Activated CD8-positive, alpha-beta T cell treated with anti-CD3 and anti-CD28 coated beads, Interleukin-2, amount 10 ng/mL, durations not matched to agents 7 days and 5 days (primary cell): ENCODE measurements at regions not wholly inside any gene's neighbourhood (a gene's known extent, or its start where the extent isn't known, plus 50 kb on each side); places are given as distances from the start of the nearest gene placed in this dataset.

Experiments used
- ATAC-seq: fragments of 150-1000 bp; cut with Tn5 transposase; one replicate; pipeline ENCODE4 v1.10.0; 2021; ENCODE audit warnings: moderate library complexity
- CTCF ChIA-PET: fragments of 350-600 bp; sonication (Branson Sonifier 250); formaldehyde crosslinking; loops from one replicate; lab custom pipeline; 2021; ENCODE audit warnings: antibody characterized with exemption; lab: Charles Lee
- POLR2A ChIA-PET: fragments of 350-600 bp; sonication (Branson Sonifier 250); formaldehyde crosslinking; loops from one replicate; lab custom pipeline; 2021; ENCODE audit warnings: antibody characterized with exemption; lab: Charles Lee
- DNase-seq: peaks from one replicate; pipeline ENCODE4 v3.0.0-alpha.2; 2020
- H3K27ac Mint-ChIP-seq: one replicate; pipeline ENCODE4 v1.8.0; 2021; ENCODE audit warnings: mild to moderate bottlenecking, mixed read lengths
- H3K27me3 Mint-ChIP-seq: one replicate; pipeline ENCODE4 v1.8.0; 2021; ENCODE audit warnings: low read depth, mixed read lengths
- H3K36me3 Mint-ChIP-seq: one replicate; pipeline ENCODE4 v1.8.0; 2021; ENCODE audit warnings: low read depth, mixed read lengths
- H3K4me1 Mint-ChIP-seq: one replicate; pipeline ENCODE4 v1.8.0; 2021; ENCODE audit warnings: low read depth, mixed read lengths
- H3K4me3 Mint-ChIP-seq: one replicate; pipeline ENCODE4 v1.8.0; 2021; ENCODE audit warnings: mild to moderate bottlenecking, mixed read lengths
- H3K9me3 Mint-ChIP-seq: one replicate; pipeline ENCODE4 v1.8.0; 2022; ENCODE audit warnings: mixed read lengths; ENCODE audit not compliant: insufficient read depth

DNA sequence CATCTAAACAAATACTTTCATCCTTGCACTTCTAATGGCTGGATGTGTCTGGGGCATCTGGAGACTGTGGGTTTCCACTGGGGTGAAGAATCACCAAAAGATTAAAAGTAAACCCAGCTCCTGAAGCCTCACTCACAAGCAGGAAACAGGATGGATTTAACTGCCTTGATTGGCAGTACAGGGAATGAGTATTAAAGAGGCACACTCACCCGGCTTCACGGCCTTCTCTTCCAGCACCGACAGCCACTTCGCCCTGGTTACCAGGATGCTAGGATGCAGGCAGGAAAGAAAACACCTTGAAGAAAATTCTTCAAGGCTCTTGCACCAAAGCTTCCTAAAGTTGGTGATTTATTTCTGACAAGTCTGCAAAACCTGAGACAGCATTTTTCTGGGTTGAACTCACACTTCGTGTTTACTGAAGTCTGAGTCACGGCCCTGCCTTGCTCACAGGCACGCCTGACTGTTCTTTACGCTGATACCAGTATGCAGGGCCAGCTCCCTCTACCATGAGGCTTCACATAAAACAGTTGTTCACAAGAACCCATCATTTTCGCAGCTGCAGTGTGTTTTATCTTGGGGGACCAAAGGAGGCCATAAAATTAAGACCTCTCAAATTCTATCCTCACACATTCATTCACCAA, 56.5 kb upstream of the ZNF354A start:
- no peaks in the 10 kb centered on the region for H3K4me1 Mint-ChIP-seq
- CTCF ChIA-PET: no interaction called here
- POLR2A ChIA-PET: no interaction called here

DNA sequence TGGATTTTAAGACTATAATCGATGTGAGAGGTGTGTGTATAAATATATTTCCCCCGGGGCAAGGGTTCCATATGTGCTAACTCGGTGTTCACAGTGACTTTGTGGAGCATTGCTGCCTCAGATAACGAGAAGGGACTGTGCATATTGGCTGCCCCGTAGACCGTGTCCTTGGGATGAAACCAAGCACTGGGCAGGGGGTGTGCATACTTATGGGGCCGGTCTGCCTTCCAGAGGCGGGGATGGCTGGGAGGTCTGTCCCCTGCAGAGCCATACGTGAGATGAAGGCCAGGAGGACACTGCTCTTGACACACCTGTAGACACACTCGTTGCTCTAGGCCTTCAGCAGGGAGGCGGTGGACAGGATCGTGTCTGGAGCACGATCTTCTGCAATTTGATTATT, 56.0 kb upstream of the ZNF354A start:
- POLR2A ChIA-PET: no interaction called here
- H3K36me3 Mint-ChIP-seq: no peaks in the 10 kb centered on the region
- no peaks in the 10 kb centered on the region for H3K9me3 Mint-ChIP-seq
- CTCF ChIA-PET: no interaction called here
- H3K4me1 Mint-ChIP-seq: no peaks in the 10 kb centered on the region
- no peak for DNase-seq
- no peaks in the 10 kb centered on the region for H3K27me3 Mint-ChIP-seq
- no peak for ATAC-seq
- H3K4me3 Mint-ChIP-seq: no peak overlapping the region
- H3K27ac Mint-ChIP-seq: no peak overlapping the region

More for the DNA sequence above, 56.5 kb upstream of the ZNF354A start:
- no peak for DNase-seq
- H3K27me3 Mint-ChIP-seq: no peaks in the 10 kb centered on the region
- no peak overlapping the region for H3K27ac Mint-ChIP-seq
- ATAC-seq: no peak
- no peak overlapping the region for H3K4me3 Mint-ChIP-seq
- no peaks in the 10 kb centered on the region for H3K9me3 Mint-ChIP-seq
- H3K36me3 Mint-ChIP-seq: no peaks in the 10 kb centered on the region

DNA sequence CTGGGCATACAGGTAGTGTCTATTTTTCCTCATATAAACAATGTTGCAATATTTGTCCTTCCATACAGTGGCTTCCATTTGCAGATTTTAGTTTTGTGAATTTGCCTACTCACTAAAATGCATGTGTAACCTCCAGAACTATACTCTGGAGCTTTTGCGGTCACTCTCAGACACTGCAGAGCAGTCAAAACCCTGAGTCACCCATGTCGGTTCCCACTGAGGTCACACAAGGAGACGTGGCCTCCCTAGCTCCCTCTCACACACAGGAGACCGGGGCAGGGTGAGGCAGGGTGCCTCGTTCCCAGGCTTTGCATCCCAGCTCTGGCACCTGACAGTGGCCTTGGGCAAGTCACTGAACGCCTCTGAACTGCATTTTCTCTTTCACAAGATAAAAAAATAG, 55.5 kb upstream of the ZNF354A start:
- H3K27me3 Mint-ChIP-seq: no peaks in the 10 kb centered on the region
- no peaks in the 10 kb centered on the region for H3K4me1 Mint-ChIP-seq
- ChIA-PET POLR2A (no interaction called here), CTCF (no interaction called here)
- H3K27ac Mint-ChIP-seq: no peak overlapping the region
- no peaks in the 10 kb centered on the region for H3K9me3 Mint-ChIP-seq
- no peak for DNase-seq
- no peaks in the 10 kb centered on the region for H3K36me3 Mint-ChIP-seq
- H3K4me3 Mint-ChIP-seq: no peak overlapping the region
- ATAC-seq: no peak

DNA sequence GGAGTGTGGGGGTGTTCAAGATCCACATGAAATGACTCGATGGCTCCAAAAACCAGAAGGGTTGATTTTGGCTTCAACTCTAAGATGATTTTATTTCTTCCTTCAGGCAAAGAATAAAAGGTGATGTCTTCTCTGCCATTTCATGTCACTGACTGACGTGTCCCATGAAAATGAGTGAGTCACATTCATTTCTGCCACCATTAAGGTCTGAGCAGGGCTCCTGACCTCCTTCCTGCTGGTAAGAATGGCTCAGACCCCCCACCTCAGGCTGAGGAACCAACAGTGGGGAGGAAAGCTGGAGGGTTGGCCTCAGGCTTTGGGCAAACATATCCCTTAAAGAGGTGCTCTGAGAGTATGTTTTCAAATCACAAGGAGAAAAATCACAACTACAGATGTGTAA, 53.9 kb upstream of the ZNF354A start:
- Mint-ChIP-seq H3K36me3 (no peaks in the 10 kb centered on the region), H3K27ac (no peak overlapping the region), H3K27me3 (no peaks in the 10 kb centered on the region), H3K4me3 (no peak overlapping the region), H3K4me1 (no peaks in the 10 kb centered on the region), H3K9me3 (no peaks in the 10 kb centered on the region)
- ChIA-PET POLR2A (no interaction called here), CTCF (no interaction called here)
- ATAC-seq (no peak), DNase-seq (no peak)

DNA sequence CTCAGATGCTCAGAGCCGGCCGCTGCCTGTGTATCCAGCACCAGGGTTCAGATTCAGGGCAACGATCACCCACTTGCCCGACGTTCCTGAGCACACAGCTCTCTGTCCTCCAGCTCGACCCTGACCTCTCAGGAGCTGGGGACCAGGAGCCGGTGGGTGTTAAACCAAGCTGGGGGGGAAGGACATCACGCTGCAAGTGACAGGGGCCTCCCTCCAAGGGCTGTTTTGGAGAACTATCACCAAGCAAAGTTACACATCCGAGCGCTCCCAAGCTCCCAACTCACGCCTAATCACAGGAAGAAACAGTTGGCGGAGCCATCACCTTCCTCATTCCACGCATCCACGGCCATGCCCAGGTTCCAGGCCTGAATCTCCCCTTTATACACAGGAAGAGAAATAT, 51.5 kb upstream of the ZNF354A start:
- ChIA-PET POLR2A (no interaction called here), CTCF (no interaction called here)
- no peak for ATAC-seq
- H3K9me3 Mint-ChIP-seq: no peaks in the 10 kb centered on the region
- no peak overlapping the region for H3K4me3 Mint-ChIP-seq
- H3K27ac Mint-ChIP-seq: no peak overlapping the region
- H3K27me3 Mint-ChIP-seq: no peaks in the 10 kb centered on the region
- H3K4me1 Mint-ChIP-seq: peaks cover 10% of the 10 kb centered on the region
- DNase-seq: no peak
- H3K36me3 Mint-ChIP-seq: no peaks in the 10 kb centered on the region

DNA sequence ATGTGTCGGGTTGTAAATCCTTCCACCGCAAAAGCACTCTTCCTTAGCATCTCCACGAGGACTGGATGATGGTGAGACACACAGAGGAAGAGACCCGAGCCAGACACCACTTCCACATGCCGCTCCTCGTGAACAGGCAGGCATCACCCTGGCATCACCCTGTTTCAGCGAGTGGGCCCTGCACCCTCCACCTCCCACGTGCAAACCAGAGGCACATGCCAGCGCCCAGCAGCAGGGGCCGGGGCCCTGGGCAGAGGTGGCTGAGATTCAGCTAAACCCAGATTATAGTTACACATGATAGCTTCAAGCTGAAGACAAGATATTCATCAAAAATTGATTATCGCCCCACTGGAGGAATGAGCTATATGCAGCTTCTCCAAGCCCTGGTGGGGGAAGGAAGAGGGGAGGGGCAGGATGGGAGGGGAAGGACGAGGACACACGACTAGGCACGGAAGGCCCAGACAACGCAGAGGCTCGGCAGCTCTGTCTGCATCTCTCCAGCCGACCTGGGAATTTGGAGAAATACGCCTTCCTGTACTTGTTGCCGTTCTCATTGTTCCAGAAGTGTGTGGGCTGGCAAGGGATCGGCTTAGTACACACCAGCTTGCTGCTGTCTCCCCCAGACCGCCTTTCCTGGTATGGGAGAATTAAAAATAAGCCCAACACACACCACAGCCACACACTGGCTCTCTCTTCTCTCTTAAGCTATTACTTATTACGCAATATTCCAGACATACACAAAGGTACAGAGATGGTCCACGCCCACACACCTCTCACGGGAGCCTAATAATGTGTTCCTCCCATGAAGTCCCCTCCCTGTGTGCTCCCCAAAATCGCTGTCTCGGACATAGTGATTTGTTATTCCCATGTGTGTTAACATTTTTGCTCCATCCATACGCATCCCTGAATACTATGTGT, 50.4 kb upstream of the ZNF354A start:
- Mint-ChIP-seq H3K4me1 (peaks cover 10% of the 10 kb centered on the region), H3K9me3 (no peaks in the 10 kb centered on the region), H3K27me3 (no peaks in the 10 kb centered on the region), H3K36me3 (no peaks in the 10 kb centered on the region), H3K27ac (no peak overlapping the region), H3K4me3 (no peak overlapping the region)
- DNase-seq: no peak
- ChIA-PET POLR2A (no interaction called here), CTCF (no interaction called here)
- ATAC-seq: no peak
